Activated CD4-positive, alpha-beta T cell treated with anti-CD3 and anti-CD28 coated beads for 48 hours (primary cell): ENCODE measurements at regions not wholly inside any gene's neighbourhood (a gene's known extent, or its start where the extent isn't known, plus 50 kb on each side); places are given as distances from the start of the nearest gene placed in this dataset.
"Not testable (repeated sequence)": the region's sequence is repeated elsewhere in the genome, so short reads cannot be mapped to it uniquely, and the experiment has no call there.

Experiments
- DNase-seq: peaks from one replicate; pipeline ENCODE4 v3.0.0-alpha.2; 2020

- DNase-seq, result not testable (repeated sequence)
Observed at GRCh38 chr2:94737736-94738342, 133.4 kb upstream of the TEKT4 start.

GRCh38 chr2:94753466-94753998, 117.7 kb upstream of the TEKT4 start:
- DNase-seq, result no peak

GRCh38 chr2:94758546-94758945, 112.7 kb upstream of the TEKT4 start:
- DNase-seq, result no peak

GRCh38 chr2:94759211-94759610, 112.0 kb upstream of the TEKT4 start:
- peak; percentile 37 for DNase-seq

- DNase-seq, result peak; percentile 3
Observed at GRCh38 chr2:94762600-94762999, 108.6 kb upstream of the TEKT4 start.

GRCh38 chr2:94763318-94763717, 107.9 kb upstream of the TEKT4 start:
- no peak for DNase-seq

- DNase-seq, result peak; percentile 49
Observed at GRCh38 chr2:94764331-94764730, 106.9 kb upstream of the TEKT4 start.

GRCh38 chr2:94767336-94767735, 103.9 kb upstream of the TEKT4 start:
- DNase-seq, result no peak

- no peak for DNase-seq
Observed at GRCh38 chr2:94769733-94770132, 101.5 kb upstream of the TEKT4 start.

GRCh38 chr2:94774851-94775250, 96.4 kb upstream of the TEKT4 start:
- DNase-seq, result no peak

GRCh38 chr2:94776036-94776435, 95.2 kb upstream of the TEKT4 start:
- no peak for DNase-seq

- not testable (repeated sequence) for DNase-seq
Observed at GRCh38 chr2:94785105-94785504, 86.1 kb upstream of the TEKT4 start.

- not testable (repeated sequence) for DNase-seq
Observed at GRCh38 chr2:94786424-94786823, 84.8 kb upstream of the TEKT4 start.

- not testable (repeated sequence) for DNase-seq
Observed at GRCh38 chr2:94790169-94790568, 81.1 kb upstream of the TEKT4 start.

GRCh38 chr2:94797235-94797634, 74.0 kb upstream of the TEKT4 start:
- DNase-seq, result not testable (repeated sequence)
